ENCODE measurements at regions not wholly inside any gene's neighbourhood (a gene's known extent, or its start where the extent isn't known, plus 50 kb on each side); places are given as distances from the start of the nearest gene placed in this dataset.

GRCh38 chr3:66675366-66675765 lies 174.5 kb upstream of the LRIG1 start:
- TF ChIP-seq CTCF (IDR thresholded peaks at IDR 0.05) (no peak), POLR2A (IDR thresholded peaks at IDR 0.05) (no peak), EP300 (IDR thresholded peaks at IDR 0.05) (no peak)
